Mammary epithelial cell (primary cell): ENCODE measurements at regions not wholly inside any gene's neighbourhood (a gene's known extent, or its start where the extent isn't known, plus 50 kb on each side); places are given as distances from the start of the nearest gene placed in this dataset.

ENCODE experiments used
- CTCF ChIP-seq, 2 donors: IDR thresholded peaks in 1 of 2; conservative IDR thresholded peaks in 1 of 2; 2 replicates each; pipeline ENCODE4 v1.5.1; 2011 to 2012; ENCODE audit warnings: inconsistent platforms in 2 of 2, low read length in 2 of 2, mild to moderate bottlenecking in 2 of 2, control low read depth in 1 of 2, low read depth in 1 of 2; ENCODE audit not compliant: insufficient read depth in 1 of 2; ENCODE audit errors: extremely low read depth in 1 of 2
- EZH2 ChIP-seq: IDR thresholded peaks from 2 replicates; pipeline ENCODE4 v1.6.1; 2012; ENCODE audit warnings: low read length, inconsistent platforms, borderline replicate concordance

- TF ChIP-seq EZH2 (no peak), CTCF (conservative IDR thresholded peaks at IDR 0.05 in 1 of 2, IDR thresholded peaks at IDR 0.05 in 1 of 2; ENCODE audit: extremely low read depth in 1 of 2, insufficient read depth in 1 of 2, low read depth in 1 of 2, low read length in 2 of 2) (no peak)
Observed at GRCh38 chr7:70857793-70858545, 274.0 kb upstream of the GALNT17 start.
